ENCODE measurements at regions not wholly inside any gene's neighbourhood (a gene's known extent, or its start where the extent isn't known, plus 50 kb on each side); places are given as distances from the start of the nearest gene placed in this dataset.

DNA sequence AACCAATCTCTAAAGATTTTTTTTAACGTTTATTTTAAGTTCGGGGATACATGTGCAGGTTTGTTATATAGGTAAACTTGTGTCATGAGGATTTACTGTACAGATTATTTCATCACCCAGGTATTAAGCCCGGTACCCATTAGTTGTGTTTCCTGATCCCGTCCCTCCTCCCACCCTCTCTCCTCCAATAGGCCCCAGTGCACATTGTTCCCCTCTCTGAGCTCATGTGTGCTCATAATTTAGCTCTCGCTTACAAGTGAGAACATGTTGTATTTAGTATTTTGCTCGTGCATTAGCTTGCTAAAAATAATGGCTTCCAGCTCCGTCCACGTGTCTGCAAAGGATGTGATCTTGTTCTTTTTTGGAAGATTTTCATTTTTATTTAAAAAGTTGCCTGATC lies 2309.4 kb upstream of the AGA start:
- H3K27ac Mint-ChIP-seq: no peak overlapping the region
- ATAC-seq (replicated peaks): no peak
- H3K4me1 Mint-ChIP-seq: no peaks in the 10 kb centered on the region
- no peak overlapping the region for H3K4me3 Mint-ChIP-seq
- no peaks in the 10 kb centered on the region for H3K36me3 Mint-ChIP-seq (ENCODE audit: low read depth)
- H3K9me3 Mint-ChIP-seq: peaks cover 4% of the 10 kb centered on the region
- H3K27me3 Mint-ChIP-seq: no peaks in the 10 kb centered on the region

GRCh38 chr4:179755322-179755721 lies 2313.1 kb upstream of the AGA start:
- Mint-ChIP-seq H3K4me1 (no peaks in the 10 kb centered on the region), H3K27me3 (no peaks in the 10 kb centered on the region), H3K4me3 (no peak overlapping the region), H3K27ac (no peak overlapping the region), H3K36me3 (ENCODE audit: low read depth) (no peaks in the 10 kb centered on the region), H3K9me3 (peaks cover 4% of the 10 kb centered on the region)
- ATAC-seq (replicated peaks): no peak

GRCh38 chr4:179757641-179758040 lies 2315.4 kb upstream of the AGA start:
- no peaks in the 10 kb centered on the region for H3K27me3 Mint-ChIP-seq
- H3K4me1 Mint-ChIP-seq: no peaks in the 10 kb centered on the region
- no peak for ATAC-seq (replicated peaks)
- H3K36me3 Mint-ChIP-seq (ENCODE audit: low read depth): no peaks in the 10 kb centered on the region
- H3K4me3 Mint-ChIP-seq: no peak overlapping the region
- H3K9me3 Mint-ChIP-seq: peaks cover 6% of the 10 kb centered on the region
- no peak overlapping the region for H3K27ac Mint-ChIP-seq

DNA sequence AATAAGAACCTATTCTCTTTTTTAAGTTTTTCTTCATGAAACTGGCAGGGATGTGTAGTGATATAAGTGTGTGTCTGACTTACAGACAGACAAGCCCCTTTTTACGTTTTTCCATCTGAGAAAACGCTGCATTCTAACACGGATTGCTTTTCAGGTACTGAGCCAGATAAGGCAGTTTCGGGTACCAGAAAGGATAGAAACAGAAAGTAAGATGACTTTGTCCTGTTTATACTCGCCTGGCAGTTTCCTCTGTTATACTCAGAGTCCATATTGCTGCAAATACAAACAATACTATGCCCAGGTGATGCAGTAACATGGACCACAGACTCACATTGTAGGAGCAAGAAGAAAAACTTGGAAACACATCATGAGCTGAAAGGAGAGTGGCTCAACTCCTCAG lies 2320.6 kb upstream of the AGA start:
- Mint-ChIP-seq H3K9me3 (peaks cover 12% of the 10 kb centered on the region), H3K4me1 (no peaks in the 10 kb centered on the region), H3K27ac (no peak overlapping the region), H3K4me3 (no peak overlapping the region), H3K36me3 (ENCODE audit: low read depth) (no peaks in the 10 kb centered on the region), H3K27me3 (no peaks in the 10 kb centered on the region)
- no peak for ATAC-seq (replicated peaks)

GRCh38 chr4:179766938-179767337 lies 2324.7 kb upstream of the AGA start:
- Mint-ChIP-seq H3K4me3 (no peak overlapping the region), H3K9me3 (peaks cover 9% of the 10 kb centered on the region), H3K27me3 (no peaks in the 10 kb centered on the region), H3K27ac (no peak overlapping the region), H3K36me3 (ENCODE audit: low read depth) (no peaks in the 10 kb centered on the region), H3K4me1 (no peaks in the 10 kb centered on the region)
- no peak for ATAC-seq (replicated peaks)

DNA sequence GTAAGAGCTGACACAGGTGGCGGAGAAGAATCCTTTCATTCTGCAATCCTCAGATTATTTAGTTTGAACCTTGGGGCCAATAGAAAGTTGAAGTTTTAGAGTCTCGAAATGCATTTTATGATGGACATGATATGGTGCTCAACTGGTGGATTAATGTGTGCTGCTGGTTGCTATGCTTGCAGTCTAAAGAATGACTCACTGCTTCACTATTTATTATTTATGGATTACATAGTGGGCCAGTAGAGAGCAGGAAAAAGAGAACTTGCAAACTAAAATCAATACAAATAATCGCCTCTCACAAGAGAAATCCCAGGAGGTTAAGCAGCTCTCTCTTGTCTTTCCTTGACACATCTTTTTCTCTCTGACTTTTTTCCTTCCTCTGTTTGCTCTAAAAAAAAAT lies 2326.8 kb upstream of the AGA start:
- ATAC-seq (replicated peaks): no peak
- H3K36me3 Mint-ChIP-seq (ENCODE audit: low read depth): no peaks in the 10 kb centered on the region
- H3K9me3 Mint-ChIP-seq: peaks cover 5% of the 10 kb centered on the region
- no peaks in the 10 kb centered on the region for H3K4me1 Mint-ChIP-seq
- H3K27ac Mint-ChIP-seq: no peak overlapping the region
- no peaks in the 10 kb centered on the region for H3K27me3 Mint-ChIP-seq
- no peak overlapping the region for H3K4me3 Mint-ChIP-seq

- Mint-ChIP-seq H3K4me1 (no peaks in the 10 kb centered on the region), H3K4me3 (no peak overlapping the region), H3K9me3 (peaks cover 8% of the 10 kb centered on the region), H3K36me3 (ENCODE audit: low read depth) (no peaks in the 10 kb centered on the region), H3K27me3 (no peaks in the 10 kb centered on the region), H3K27ac (no peak overlapping the region)
- no peak for ATAC-seq (replicated peaks)
Observed at GRCh38 chr4:179797738-179798137, 2355.5 kb upstream of the AGA start.

DNA sequence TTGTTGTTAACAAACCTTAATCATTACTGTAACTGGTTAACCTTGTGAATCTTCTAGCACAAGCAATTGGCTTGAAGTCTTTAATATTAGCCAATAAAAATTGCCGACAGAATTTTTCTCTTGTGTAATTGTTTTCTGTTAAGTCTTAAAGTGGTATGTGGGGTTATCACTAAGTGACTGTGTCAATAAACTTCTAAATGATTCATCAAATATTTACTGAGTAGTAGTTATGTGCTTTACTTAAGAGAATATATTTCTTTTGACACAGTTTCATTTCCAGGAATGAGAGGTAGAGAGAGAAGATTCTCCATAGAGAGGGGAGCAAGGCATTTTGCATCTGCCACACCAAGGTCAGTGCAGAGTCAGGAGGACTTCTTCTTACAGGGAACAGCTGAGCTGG lies 2361.6 kb upstream of the AGA start:
- Mint-ChIP-seq H3K27ac (no peak overlapping the region), H3K4me3 (no peak overlapping the region), H3K27me3 (no peaks in the 10 kb centered on the region), H3K9me3 (peaks cover 12% of the 10 kb centered on the region), H3K4me1 (no peaks in the 10 kb centered on the region), H3K36me3 (ENCODE audit: low read depth) (no peaks in the 10 kb centered on the region)
- no peak for ATAC-seq (replicated peaks)

- H3K4me1 Mint-ChIP-seq: no peaks in the 10 kb centered on the region
- H3K27me3 Mint-ChIP-seq: no peaks in the 10 kb centered on the region
- no peak overlapping the region for H3K27ac Mint-ChIP-seq
- no peaks in the 10 kb centered on the region for H3K36me3 Mint-ChIP-seq (ENCODE audit: low read depth)
- H3K4me3 Mint-ChIP-seq: no peak overlapping the region
- ATAC-seq (replicated peaks): no peak
- H3K9me3 Mint-ChIP-seq: peaks cover 12% of the 10 kb centered on the region
Observed at GRCh38 chr4:179804440-179804839, 2362.2 kb upstream of the AGA start.

GRCh38 chr4:179817317-179817716 lies 2375.1 kb upstream of the AGA start:
- no peak for ATAC-seq (replicated peaks)
- no peak overlapping the region for H3K4me3 Mint-ChIP-seq
- peaks cover 6% of the 10 kb centered on the region for H3K9me3 Mint-ChIP-seq
- H3K27me3 Mint-ChIP-seq: no peaks in the 10 kb centered on the region
- H3K27ac Mint-ChIP-seq: no peak overlapping the region
- no peaks in the 10 kb centered on the region for H3K36me3 Mint-ChIP-seq (ENCODE audit: low read depth)
- no peaks in the 10 kb centered on the region for H3K4me1 Mint-ChIP-seq

- no peak overlapping the region for H3K4me3 Mint-ChIP-seq
- peaks cover 9% of the 10 kb centered on the region for H3K9me3 Mint-ChIP-seq
- ATAC-seq (replicated peaks): no peak
- no peak overlapping the region for H3K27ac Mint-ChIP-seq
- no peaks in the 10 kb centered on the region for H3K4me1 Mint-ChIP-seq
- H3K36me3 Mint-ChIP-seq (ENCODE audit: low read depth): no peaks in the 10 kb centered on the region
- no peaks in the 10 kb centered on the region for H3K27me3 Mint-ChIP-seq
Observed at GRCh38 chr4:179823342-179823741, 2381.1 kb upstream of the AGA start.

DNA sequence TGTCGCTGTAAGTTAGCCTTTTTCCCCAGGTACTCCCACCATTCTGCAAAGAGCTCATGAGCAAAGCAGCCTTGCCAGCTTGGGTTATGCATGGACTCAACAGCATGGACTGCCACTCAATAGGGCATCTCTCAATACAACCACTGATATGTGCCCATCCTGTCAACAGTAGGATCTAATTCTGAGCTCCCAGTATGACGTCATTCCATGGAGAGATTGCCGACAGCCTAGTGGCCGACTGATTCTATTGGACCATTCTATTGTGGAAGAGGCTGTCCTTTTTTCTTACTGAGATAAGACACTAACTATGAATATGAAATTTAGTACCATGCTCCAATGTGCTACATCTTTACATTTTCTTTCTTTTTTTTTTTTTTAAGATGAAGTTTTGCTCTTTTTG lies 2389.0 kb upstream of the AGA start:
- H3K4me3 Mint-ChIP-seq: no peak overlapping the region
- no peaks in the 10 kb centered on the region for H3K36me3 Mint-ChIP-seq (ENCODE audit: low read depth)
- no peak overlapping the region for H3K27ac Mint-ChIP-seq
- peaks cover 7% of the 10 kb centered on the region for H3K9me3 Mint-ChIP-seq
- H3K4me1 Mint-ChIP-seq: no peaks in the 10 kb centered on the region
- H3K27me3 Mint-ChIP-seq: no peaks in the 10 kb centered on the region
- no peak for ATAC-seq (replicated peaks)

GRCh38 chr4:179836179-179837075 lies 2394.2 kb upstream of the AGA start:
- no peaks in the 10 kb centered on the region for H3K36me3 Mint-ChIP-seq (ENCODE audit: low read depth)
- no peak for ATAC-seq (replicated peaks)
- H3K4me1 Mint-ChIP-seq: no peaks in the 10 kb centered on the region
- no peaks in the 10 kb centered on the region for H3K27me3 Mint-ChIP-seq
- H3K9me3 Mint-ChIP-seq: peaks cover 20% of the 10 kb centered on the region
- no peak overlapping the region for H3K27ac Mint-ChIP-seq
- H3K4me3 Mint-ChIP-seq: no peak overlapping the region

DNA sequence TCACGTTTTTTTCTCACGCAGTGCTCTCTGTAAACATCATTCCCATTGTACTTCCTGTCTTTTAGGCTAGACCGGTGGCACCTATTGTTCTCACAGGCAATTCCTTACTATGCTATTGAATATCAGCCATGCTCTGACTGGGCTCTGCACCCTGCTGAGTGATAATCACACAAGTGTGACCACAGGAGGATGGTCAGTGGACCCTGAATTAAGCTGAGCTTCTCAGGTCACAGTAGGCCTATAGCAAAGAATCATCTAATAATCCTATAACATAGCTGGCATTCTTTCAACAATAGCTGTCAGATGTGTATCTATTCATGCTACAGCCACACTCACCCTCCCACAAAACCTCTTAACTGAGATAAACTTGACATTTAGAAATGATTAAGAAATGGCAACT lies 2399.8 kb upstream of the TENM3 start:
- H3K36me3 Mint-ChIP-seq (ENCODE audit: low read depth): no peaks in the 10 kb centered on the region
- H3K27me3 Mint-ChIP-seq: no peaks in the 10 kb centered on the region
- H3K4me1 Mint-ChIP-seq: no peaks in the 10 kb centered on the region
- peaks cover 12% of the 10 kb centered on the region for H3K9me3 Mint-ChIP-seq
- no peak overlapping the region for H3K27ac Mint-ChIP-seq
- no peak overlapping the region for H3K4me3 Mint-ChIP-seq
- ATAC-seq (replicated peaks): no peak

DNA sequence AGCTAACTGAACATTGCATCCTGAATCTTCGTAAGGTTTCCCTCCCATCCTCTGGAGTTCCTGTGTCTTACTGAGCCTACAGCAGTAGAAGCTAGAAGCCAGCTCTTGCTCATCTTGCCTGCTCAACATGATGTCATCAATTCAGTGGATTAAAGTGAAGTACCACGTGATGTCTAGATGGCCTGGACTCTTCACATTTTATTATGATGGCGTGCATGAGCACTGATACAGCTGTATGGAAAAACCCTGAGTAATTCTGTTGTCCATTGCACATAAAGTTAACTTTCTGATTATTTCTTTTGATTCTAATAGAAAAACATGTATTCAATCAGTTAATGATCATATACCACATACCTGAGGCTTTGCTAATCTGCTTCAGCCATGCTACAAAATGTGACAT lies 2387.7 kb upstream of the TENM3 start:
- Mint-ChIP-seq H3K27ac (no peak overlapping the region), H3K4me1 (no peaks in the 10 kb centered on the region), H3K36me3 (ENCODE audit: low read depth) (no peaks in the 10 kb centered on the region), H3K27me3 (no peaks in the 10 kb centered on the region), H3K4me3 (no peak overlapping the region), H3K9me3 (peaks cover 15% of the 10 kb centered on the region)
- ATAC-seq (replicated peaks): no peak

GRCh38 chr4:179858221-179858620 lies 2385.0 kb upstream of the TENM3 start:
- H3K9me3 Mint-ChIP-seq: peaks cover 18% of the 10 kb centered on the region
- no peaks in the 10 kb centered on the region for H3K36me3 Mint-ChIP-seq (ENCODE audit: low read depth)
- no peaks in the 10 kb centered on the region for H3K27me3 Mint-ChIP-seq
- H3K4me3 Mint-ChIP-seq: no peak overlapping the region
- no peaks in the 10 kb centered on the region for H3K4me1 Mint-ChIP-seq
- ATAC-seq (replicated peaks): no peak
- no peak overlapping the region for H3K27ac Mint-ChIP-seq
